C4-2B (cell line): ENCODE measurements at regions not wholly inside any gene's neighbourhood (a gene's known extent, or its start where the extent isn't known, plus 50 kb on each side); places are given as distances from the start of the nearest gene placed in this dataset.

Experiments used
- ZFX ChIP-seq: fragments of 450-650 bp; IDR thresholded peaks from 2 replicates; pipeline ENCODE4 v1.6.1; 2017
- TF ChIP-seq, protein P1 (sequence below): fragments of 450-650 bp; conservative IDR thresholded peaks from 2 replicates; pipeline ENCODE4 v1.5.1; 2017; ENCODE audit warnings: mild to moderate bottlenecking

DNA sequence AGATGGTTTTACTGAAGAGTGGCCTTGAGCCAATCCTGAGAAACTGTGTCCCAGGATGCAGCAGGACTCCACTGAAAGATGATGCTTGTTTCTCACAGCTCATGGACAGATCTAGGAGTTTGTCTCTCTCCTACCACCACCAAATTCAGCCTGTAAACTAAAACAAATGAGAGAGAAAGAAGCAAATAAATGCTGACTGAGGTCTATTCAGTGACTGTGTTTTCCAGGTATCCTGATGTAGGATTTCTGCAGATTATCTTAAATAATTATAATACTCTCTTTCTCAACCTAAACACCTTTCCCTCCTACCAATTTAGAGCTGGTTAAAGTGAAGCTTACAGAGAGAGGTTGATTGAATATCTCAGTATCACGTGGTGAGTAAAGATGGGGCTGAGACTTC, 599.6 kb upstream of the LCORL start:
- TF ChIP-seq, protein P1, sequence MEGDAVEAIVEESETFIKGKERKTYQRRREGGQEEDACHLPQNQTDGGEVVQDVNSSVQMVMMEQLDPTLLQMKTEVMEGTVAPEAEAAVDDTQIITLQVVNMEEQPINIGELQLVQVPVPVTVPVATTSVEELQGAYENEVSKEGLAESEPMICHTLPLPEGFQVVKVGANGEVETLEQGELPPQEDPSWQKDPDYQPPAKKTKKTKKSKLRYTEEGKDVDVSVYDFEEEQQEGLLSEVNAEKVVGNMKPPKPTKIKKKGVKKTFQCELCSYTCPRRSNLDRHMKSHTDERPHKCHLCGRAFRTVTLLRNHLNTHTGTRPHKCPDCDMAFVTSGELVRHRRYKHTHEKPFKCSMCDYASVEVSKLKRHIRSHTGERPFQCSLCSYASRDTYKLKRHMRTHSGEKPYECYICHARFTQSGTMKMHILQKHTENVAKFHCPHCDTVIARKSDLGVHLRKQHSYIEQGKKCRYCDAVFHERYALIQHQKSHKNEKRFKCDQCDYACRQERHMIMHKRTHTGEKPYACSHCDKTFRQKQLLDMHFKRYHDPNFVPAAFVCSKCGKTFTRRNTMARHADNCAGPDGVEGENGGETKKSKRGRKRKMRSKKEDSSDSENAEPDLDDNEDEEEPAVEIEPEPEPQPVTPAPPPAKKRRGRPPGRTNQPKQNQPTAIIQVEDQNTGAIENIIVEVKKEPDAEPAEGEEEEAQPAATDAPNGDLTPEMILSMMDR, result no peak
- no peak for TF ChIP-seq ZFX
